CD4-positive, alpha-beta T cell (primary cell): ENCODE measurements at regions not wholly inside any gene's neighbourhood (a gene's known extent, or its start where the extent isn't known, plus 50 kb on each side); places are given as distances from the start of the nearest gene placed in this dataset.

Experiments used
- ATAC-seq: fragments of 200-7000 bp; cut with Tn5 transposase; one replicate; pipeline ENCODE4 v1.10.0; 2022; ENCODE audit warnings: mild to moderate bottlenecking; ENCODE audit not compliant: poor library complexity
- CTCF ChIA-PET: fragments of 350-600 bp; sonication (Branson Sonifier 250); formaldehyde crosslinking; loops from one replicate; lab custom pipeline; 2021; ENCODE audit warnings: antibody characterized with exemption, inconsistent platforms; lab: Charles Lee
- POLR2A ChIA-PET: fragments of 350-600 bp; sonication (Branson Sonifier 250); formaldehyde crosslinking; loops from one replicate; lab custom pipeline; 2021; ENCODE audit warnings: antibody characterized with exemption, inconsistent platforms; lab: Charles Lee
- DNase-seq, 14 experiments: peaks; one replicate each; pipeline ENCODE4 v3.0.0-alpha.2; 2013 to 2020; ENCODE audit warnings: mixed read lengths in 2 of 14
- H3K27ac ChIP-seq, 2 donors: one replicate each; pipeline versions ENCODE4 v1.5.1 to v1.7.0; 2013; ENCODE audit warnings: low read length in 2 of 2, low read depth in 1 of 2, mild to moderate bottlenecking in 1 of 2
- H3K27me3 ChIP-seq, 2 experiments: 1 replicate in 1 of 2; 2 replicates in 1 of 2; pipeline versions ENCODE4 v1.6.1 to v1.7.0; 2013; ENCODE audit warnings: low read length in 2 of 2, control low read depth in 1 of 2, mild to moderate bottlenecking in 1 of 2, moderate library complexity in 1 of 2; ENCODE audit not compliant: insufficient read depth in 2 of 2, control insufficient read depth in 1 of 2
- H3K36me3 ChIP-seq: one replicate; pipeline ENCODE4 v1.6.1; 2013; ENCODE audit warnings: low read length, control low read depth; ENCODE audit not compliant: insufficient read depth
- H3K4me1 ChIP-seq: one replicate; pipeline ENCODE4 v1.6.1; 2013; ENCODE audit warnings: low read length, control low read depth; ENCODE audit not compliant: insufficient read depth
- H3K4me3 ChIP-seq: one replicate; pipeline ENCODE4 v1.5.1; 2013; ENCODE audit warnings: mild to moderate bottlenecking, low read length, moderate library complexity
- H3K9me3 ChIP-seq, 2 experiments: 1 replicate in 1 of 2; 2 replicates in 1 of 2; pipeline versions ENCODE4 v1.6.1 to v1.7.0; 2013; ENCODE audit warnings: low read length in 2 of 2, mild to moderate bottlenecking in 2 of 2, control low read depth in 1 of 2, moderate library complexity in 1 of 2; ENCODE audit not compliant: control insufficient read depth in 1 of 2, insufficient read depth in 1 of 2
- H3K27ac Mint-ChIP-seq: one replicate; pipeline ENCODE4 v1.8.0; 2020; ENCODE audit warnings: mixed read lengths
- H3K27me3 Mint-ChIP-seq: one replicate; pipeline ENCODE4 v1.8.0; 2021; ENCODE audit warnings: mixed read lengths
- H3K36me3 Mint-ChIP-seq: one replicate; pipeline ENCODE4 v1.8.0; 2021; ENCODE audit warnings: low read depth, mixed read lengths
- H3K4me1 Mint-ChIP-seq: one replicate; pipeline ENCODE4 v1.8.0; 2021; ENCODE audit warnings: low read depth, mixed read lengths
- H3K4me3 Mint-ChIP-seq: one replicate; pipeline ENCODE4 v1.8.0; 2020; ENCODE audit warnings: mild to moderate bottlenecking, mixed read lengths
- H3K9me3 Mint-ChIP-seq: one replicate; pipeline ENCODE4 v1.8.0; 2020; ENCODE audit warnings: mixed read lengths
- intact Hi-C, 2 experiments: fragments of 100-400 bp; cut with DNase I in 1 of 2; cut with micrococcal nuclease in 1 of 2; formaldehyde crosslinking; loops; one replicate each; pipeline versions ENCODE4 v1.15.1 to v1.9.0; 2023 to 2025; cut with DNase I, micrococcal nuclease
- TF ChIP-seq, protein P1 (sequence below): fragments of 200-600 bp; IDR thresholded peaks from one replicate; pipeline ENCODE4 v1.8.0; 2022; ENCODE audit warnings: antibody characterized with exemption, mild to moderate bottlenecking

DNA sequence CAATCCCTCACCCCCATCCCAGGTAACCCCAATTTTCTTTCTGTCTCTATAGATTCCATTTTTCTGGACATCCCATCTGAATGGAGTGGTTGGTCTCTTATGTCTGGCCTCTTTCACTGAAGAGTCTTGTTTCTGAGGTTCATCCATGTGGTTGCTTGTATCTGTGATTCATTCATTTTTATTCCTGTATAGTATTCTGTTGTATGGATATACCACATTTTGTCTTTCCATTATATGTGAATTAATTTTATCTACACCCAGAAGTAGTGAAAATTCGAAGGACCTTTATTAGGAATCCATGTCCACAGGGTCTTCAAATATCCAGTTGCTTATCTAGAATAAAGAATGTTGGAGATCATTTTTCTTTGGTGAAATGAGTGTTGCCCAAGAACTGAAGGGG, 207.6 kb upstream of the MSX2 start:
- Histone ChIP-seq H3K27me3 (no peaks in the 10 kb centered on the region), H3K4me1 (no peaks in the 10 kb centered on the region), H3K4me3 (no peak overlapping the region), H3K36me3 (no peaks in the 10 kb centered on the region), H3K27ac (no peak overlapping the region), H3K9me3 (peaks cover 0 to 12% of the 10 kb centered on the region in 2 experiments)
- intact Hi-C loops, result no loop called here
- ATAC-seq (no peak), DNase-seq (no peak)
- TF ChIP-seq, protein P1, sequence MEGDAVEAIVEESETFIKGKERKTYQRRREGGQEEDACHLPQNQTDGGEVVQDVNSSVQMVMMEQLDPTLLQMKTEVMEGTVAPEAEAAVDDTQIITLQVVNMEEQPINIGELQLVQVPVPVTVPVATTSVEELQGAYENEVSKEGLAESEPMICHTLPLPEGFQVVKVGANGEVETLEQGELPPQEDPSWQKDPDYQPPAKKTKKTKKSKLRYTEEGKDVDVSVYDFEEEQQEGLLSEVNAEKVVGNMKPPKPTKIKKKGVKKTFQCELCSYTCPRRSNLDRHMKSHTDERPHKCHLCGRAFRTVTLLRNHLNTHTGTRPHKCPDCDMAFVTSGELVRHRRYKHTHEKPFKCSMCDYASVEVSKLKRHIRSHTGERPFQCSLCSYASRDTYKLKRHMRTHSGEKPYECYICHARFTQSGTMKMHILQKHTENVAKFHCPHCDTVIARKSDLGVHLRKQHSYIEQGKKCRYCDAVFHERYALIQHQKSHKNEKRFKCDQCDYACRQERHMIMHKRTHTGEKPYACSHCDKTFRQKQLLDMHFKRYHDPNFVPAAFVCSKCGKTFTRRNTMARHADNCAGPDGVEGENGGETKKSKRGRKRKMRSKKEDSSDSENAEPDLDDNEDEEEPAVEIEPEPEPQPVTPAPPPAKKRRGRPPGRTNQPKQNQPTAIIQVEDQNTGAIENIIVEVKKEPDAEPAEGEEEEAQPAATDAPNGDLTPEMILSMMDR, result no peak
- no peak overlapping the region for H3K27ac Mint-ChIP-seq
- POLR2A ChIA-PET, result no interaction called here
- CTCF ChIA-PET, result no interaction called here
- no peak overlapping the region for H3K4me3 Mint-ChIP-seq
- H3K9me3 Mint-ChIP-seq, result no peaks in the 10 kb centered on the region
- H3K36me3 Mint-ChIP-seq, result no peaks in the 10 kb centered on the region
- peaks cover 8% of the 10 kb centered on the region for H3K27me3 Mint-ChIP-seq
- no peaks in the 10 kb centered on the region for H3K4me1 Mint-ChIP-seq

DNA sequence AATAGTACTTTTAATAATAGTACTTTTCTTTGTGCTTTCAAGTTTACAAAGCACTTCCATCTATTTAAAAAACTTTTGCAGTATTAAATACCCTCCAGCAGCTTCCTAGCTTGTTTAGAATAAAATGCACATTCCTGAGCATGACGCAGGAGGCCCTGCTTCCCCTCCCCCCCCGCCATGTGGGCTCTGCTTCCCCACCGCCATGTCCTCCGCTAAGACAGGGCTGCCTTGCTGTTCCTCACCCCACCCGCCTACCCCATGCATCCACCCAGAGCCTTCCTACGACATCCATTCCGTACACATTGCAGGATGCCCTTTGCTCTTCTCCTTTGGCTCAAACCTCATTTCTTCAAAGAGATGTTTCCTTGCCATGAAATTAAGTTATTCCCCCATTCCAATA, 205.9 kb upstream of the MSX2 start:
- TF ChIP-seq, protein P1, result no peak
- H3K36me3 ChIP-seq, result no peaks in the 10 kb centered on the region
- Mint-ChIP-seq H3K4me1 (no peaks in the 10 kb centered on the region), H3K27me3 (peaks cover 8% of the 10 kb centered on the region), H3K9me3 (no peaks in the 10 kb centered on the region), H3K27ac (no peak overlapping the region), H3K36me3 (no peaks in the 10 kb centered on the region), H3K4me3 (no peak overlapping the region)
- ChIA-PET CTCF (no interaction called here), POLR2A (no interaction called here)
- no peak overlapping the region for H3K27ac ChIP-seq
- H3K9me3 ChIP-seq, result peaks cover 0 to 12% of the 10 kb centered on the region in 2 experiments
- intact Hi-C loops, result no loop called here
- H3K4me3 ChIP-seq, result no peak overlapping the region
- ATAC-seq, result no peak
- no peaks in the 10 kb centered on the region for H3K4me1 ChIP-seq
- H3K27me3 ChIP-seq, result no peaks in the 10 kb centered on the region
- DNase-seq, result no peak

DNA sequence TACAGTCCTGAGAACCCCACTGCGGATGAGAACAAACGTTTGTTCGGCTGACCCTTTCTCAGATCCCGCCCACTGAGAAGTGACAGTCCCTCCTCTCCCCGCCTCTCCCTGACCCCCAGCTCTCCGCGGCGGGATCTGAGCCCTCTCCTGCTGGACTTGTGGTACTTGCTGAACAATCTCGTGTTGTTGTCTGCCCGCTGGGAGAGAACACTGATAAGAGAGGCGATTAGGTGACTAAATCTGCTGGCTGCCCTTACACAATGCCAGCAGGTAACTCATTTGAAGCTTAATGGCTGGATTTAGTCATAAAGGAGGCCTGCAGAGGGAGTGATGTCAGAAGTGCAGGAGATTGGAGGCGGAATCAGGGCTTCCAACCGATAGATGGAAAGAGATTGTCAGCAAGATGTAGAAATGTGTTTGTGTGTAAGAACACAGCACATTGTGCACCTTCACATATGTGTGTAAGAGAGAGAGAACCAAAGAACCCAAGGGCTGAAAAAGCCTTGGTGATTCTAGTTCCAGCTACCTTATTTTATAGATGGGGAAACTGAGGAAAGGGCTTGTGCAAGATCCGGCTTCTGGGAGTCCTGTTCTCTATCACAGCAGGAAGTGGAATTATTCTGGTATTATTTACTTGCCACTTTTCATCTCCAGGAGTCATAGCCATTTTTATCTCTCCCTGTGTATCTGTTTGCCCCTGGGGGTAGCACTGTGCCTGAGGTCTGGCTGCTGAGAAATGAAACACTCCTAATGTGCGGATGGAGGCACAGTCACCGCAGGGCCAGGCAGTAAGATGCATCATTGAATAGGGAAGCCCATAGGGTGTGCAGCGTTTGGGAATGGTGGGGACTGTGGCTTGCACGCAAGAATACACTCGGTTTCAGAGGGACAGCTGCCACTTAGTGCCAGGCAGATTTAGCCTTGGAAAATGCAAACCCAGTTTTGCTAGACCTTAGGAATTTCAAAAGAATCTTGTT, 203.7 kb upstream of the MSX2 start:
- H3K27me3 Mint-ChIP-seq, result peaks cover 18% of the 10 kb centered on the region
- intact Hi-C loops, result no loop called here
- Histone ChIP-seq H3K4me3 (no peak overlapping the region), H3K27ac (no peak overlapping the region), H3K27me3 (no peaks in the 10 kb centered on the region), H3K9me3 (peaks cover 0 to 6% of the 10 kb centered on the region in 2 experiments), H3K4me1 (no peaks in the 10 kb centered on the region), H3K36me3 (no peaks in the 10 kb centered on the region)
- no peak overlapping the region for H3K4me3 Mint-ChIP-seq
- ATAC-seq (no peak), DNase-seq (no peak)
- H3K9me3 Mint-ChIP-seq, result no peaks in the 10 kb centered on the region
- TF ChIP-seq, protein P1, result no peak
- H3K27ac Mint-ChIP-seq, result no peak overlapping the region
- no peaks in the 10 kb centered on the region for H3K4me1 Mint-ChIP-seq
- CTCF ChIA-PET, result no interaction called here
- H3K36me3 Mint-ChIP-seq, result no peaks in the 10 kb centered on the region
- POLR2A ChIA-PET, result no interaction called here
